Amniotic stem cell (primary cell): ENCODE measurements at regions not wholly inside any gene's neighbourhood (a gene's known extent, or its start where the extent isn't known, plus 50 kb on each side); places are given as distances from the start of the nearest gene placed in this dataset.
"Not testable (repeated sequence)": the region's sequence is repeated elsewhere in the genome, so short reads cannot be mapped to it uniquely, and the experiment has no call there.

Experiments used
- DNase-seq: peaks from one replicate; lab custom pipeline; 2025; lab: John Stamatoyannopoulos, UW

- DNase-seq: not testable (repeated sequence)
These were observed 49.9 kb upstream of the MSMB start for GRCh38 chr10:46095943-46096342.

GRCh38 chr10:46096446-46096845, 50.4 kb upstream of the MSMB start:
- no peak for DNase-seq

GRCh38 chr10:46096909-46097575, 51.0 kb upstream of the MSMB start:
- DNase-seq: no peak

- no peak for DNase-seq
These were observed 51.7 kb upstream of the MSMB start for GRCh38 chr10:46097576-46098317.

GRCh38 chr10:46098386-46098785, 52.3 kb upstream of the MSMB start:
- no peak for DNase-seq

- DNase-seq: not testable (repeated sequence)
These were observed 52.9 kb upstream of the MSMB start for GRCh38 chr10:46098925-46099324.

- DNase-seq: no peak
These were observed 58.1 kb upstream of the MSMB start for GRCh38 chr10:46104071-46104585.

GRCh38 chr10:46105416-46105815, 59.3 kb upstream of the MSMB start:
- not testable (repeated sequence) for DNase-seq

- not testable (repeated sequence) for DNase-seq
These were observed 59.9 kb upstream of the MSMB start for GRCh38 chr10:46105856-46106409.

GRCh38 chr10:46106410-46107255, 60.6 kb upstream of the MSMB start:
- no peak for DNase-seq

- DNase-seq: not testable (repeated sequence)
These were observed 62.1 kb upstream of the MSMB start for GRCh38 chr10:46108158-46108499.

- DNase-seq: not testable (repeated sequence)
These were observed 108.2 kb upstream of the MSMB start for GRCh38 chr10:46154271-46154670.

GRCh38 chr10:46154683-46155082, 108.6 kb upstream of the MSMB start:
- not testable (repeated sequence) for DNase-seq

- not testable (repeated sequence) for DNase-seq
These were observed 110.8 kb upstream of the MSMB start for GRCh38 chr10:46156866-46157265.

GRCh38 chr10:46169736-46170135, 117.1 kb upstream of the ANTXRL start:
- no peak for DNase-seq

GRCh38 chr10:46170789-46171188, 116.0 kb upstream of the ANTXRL start:
- no peak for DNase-seq

GRCh38 chr10:46171661-46172060, 115.1 kb upstream of the ANTXRL start:
- no peak for DNase-seq

GRCh38 chr10:46175296-46175695, 111.5 kb upstream of the ANTXRL start:
- DNase-seq: no peak

- DNase-seq: no peak
These were observed 111.0 kb upstream of the ANTXRL start for GRCh38 chr10:46175831-46176230.

- DNase-seq: not testable (repeated sequence)
These were observed 99.4 kb upstream of the ANTXRL start for GRCh38 chr10:46187431-46187830.

- DNase-seq: no peak
These were observed 89.7 kb upstream of the ANTXRL start for GRCh38 chr10:46197050-46197449.

- no peak for DNase-seq
These were observed 88.3 kb upstream of the ANTXRL start for GRCh38 chr10:46198516-46198915.
